ENCODE measurements at regions not wholly inside any gene's neighbourhood (a gene's known extent, or its start where the extent isn't known, plus 50 kb on each side); places are given as distances from the start of the nearest gene placed in this dataset.

GRCh38 chr13:110782185-110782584 is 68.7 kb downstream of the ING1 start:
- TF ChIP-seq, protein P1, sequence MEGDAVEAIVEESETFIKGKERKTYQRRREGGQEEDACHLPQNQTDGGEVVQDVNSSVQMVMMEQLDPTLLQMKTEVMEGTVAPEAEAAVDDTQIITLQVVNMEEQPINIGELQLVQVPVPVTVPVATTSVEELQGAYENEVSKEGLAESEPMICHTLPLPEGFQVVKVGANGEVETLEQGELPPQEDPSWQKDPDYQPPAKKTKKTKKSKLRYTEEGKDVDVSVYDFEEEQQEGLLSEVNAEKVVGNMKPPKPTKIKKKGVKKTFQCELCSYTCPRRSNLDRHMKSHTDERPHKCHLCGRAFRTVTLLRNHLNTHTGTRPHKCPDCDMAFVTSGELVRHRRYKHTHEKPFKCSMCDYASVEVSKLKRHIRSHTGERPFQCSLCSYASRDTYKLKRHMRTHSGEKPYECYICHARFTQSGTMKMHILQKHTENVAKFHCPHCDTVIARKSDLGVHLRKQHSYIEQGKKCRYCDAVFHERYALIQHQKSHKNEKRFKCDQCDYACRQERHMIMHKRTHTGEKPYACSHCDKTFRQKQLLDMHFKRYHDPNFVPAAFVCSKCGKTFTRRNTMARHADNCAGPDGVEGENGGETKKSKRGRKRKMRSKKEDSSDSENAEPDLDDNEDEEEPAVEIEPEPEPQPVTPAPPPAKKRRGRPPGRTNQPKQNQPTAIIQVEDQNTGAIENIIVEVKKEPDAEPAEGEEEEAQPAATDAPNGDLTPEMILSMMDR (IDR thresholded peaks at IDR 0.05; ENCODE audit: low read depth, low read length, poor library complexity, severe bottlenecking): no peak
- no peak for TF ChIP-seq EZH2phosphoT487 (IDR thresholded peaks at IDR 0.05; ENCODE audit: borderline replicate concordance, low read length)
